H9 (cell line): ENCODE measurements at regions not wholly inside any gene's neighbourhood (a gene's known extent, or its start where the extent isn't known, plus 50 kb on each side); places are given as distances from the start of the nearest gene placed in this dataset.

Source experiments
- DNase-seq: peaks from one replicate; pipeline ENCODE4 v3.0.0-alpha.2; 2017
- H2AFZ ChIP-seq: one replicate; pipeline ENCODE4 v1.6.1; 2013; ENCODE audit warnings: mild to moderate bottlenecking, low read length, control low read depth, moderate library complexity
- H2AK5ac ChIP-seq: 2 replicates; pipeline ENCODE4 v1.6.1; 2013; ENCODE audit warnings: low read length, control low read depth, mixed read lengths; ENCODE audit not compliant: insufficient read length
- H2BK120ac ChIP-seq: one replicate; pipeline ENCODE4 v1.6.1; 2013; ENCODE audit warnings: low read depth, mild to moderate bottlenecking, low read length, control low read depth, inconsistent platforms; ENCODE audit not compliant: poor library complexity, severe bottlenecking
- H2BK12ac ChIP-seq: 2 replicates; pipeline ENCODE4 v1.6.1; 2013; ENCODE audit warnings: low read length, control low read depth, mixed read lengths, low read depth; ENCODE audit not compliant: insufficient read length
- H2BK15ac ChIP-seq: 2 replicates; pipeline ENCODE4 v1.6.1; 2013; ENCODE audit warnings: low read depth, low read length, control low read depth
- H2BK20ac ChIP-seq: one replicate; pipeline ENCODE4 v1.6.1; 2013; ENCODE audit warnings: low read depth, mild to moderate bottlenecking, low read length, control low read depth, inconsistent platforms; ENCODE audit not compliant: poor library complexity, severe bottlenecking
- H2BK5ac ChIP-seq: 2 replicates; pipeline ENCODE4 v1.6.1; 2013; ENCODE audit warnings: low read length, control low read depth, mixed read lengths; ENCODE audit not compliant: insufficient read length
- H3K14ac ChIP-seq: 2 replicates; pipeline ENCODE4 v1.6.1; 2013; ENCODE audit warnings: low read length, control low read depth; ENCODE audit not compliant: insufficient read depth
- H3K18ac ChIP-seq: 2 replicates; pipeline ENCODE4 v1.6.1; 2013; ENCODE audit warnings: low read depth, mild to moderate bottlenecking, mixed read lengths, low read length, control low read depth; ENCODE audit not compliant: insufficient read length
- H3K23ac ChIP-seq: 2 replicates; pipeline ENCODE4 v1.6.1; 2013; ENCODE audit warnings: low read length, control low read depth, mixed read lengths, low read depth; ENCODE audit not compliant: insufficient read length
- H3K23me2 ChIP-seq: 2 replicates; pipeline ENCODE4 v1.6.1; 2013; ENCODE audit warnings: low read depth, mild to moderate bottlenecking, mixed read lengths, low read length, control low read depth; ENCODE audit not compliant: insufficient read length, poor library complexity, severe bottlenecking
- H3K27ac ChIP-seq: 2 replicates; pipeline ENCODE4 v1.5.1; 2013; ENCODE audit warnings: low read length, control low read depth, mixed read lengths, low read depth; ENCODE audit not compliant: insufficient read length
- H3K27me3 ChIP-seq: 2 replicates; pipeline ENCODE4 v1.6.1; 2013; ENCODE audit warnings: low read length, control low read depth, inconsistent platforms; ENCODE audit not compliant: insufficient read depth
- H3K4ac ChIP-seq: 2 replicates; pipeline ENCODE4 v1.6.1; 2013; ENCODE audit warnings: low read depth, mild to moderate bottlenecking, control low read depth, inconsistent platforms, low read length, moderate library complexity
- H3K4me1 ChIP-seq: 2 replicates; pipeline ENCODE4 v1.6.1; 2013; ENCODE audit warnings: low read length, control low read depth, inconsistent platforms; ENCODE audit not compliant: insufficient read depth
- H3K4me2 ChIP-seq: 2 replicates; pipeline ENCODE4 v1.6.1; 2013; ENCODE audit warnings: low read length, control low read depth, mixed read lengths; ENCODE audit not compliant: insufficient read length, insufficient read depth
- H3K56ac ChIP-seq: 2 replicates; pipeline ENCODE4 v1.6.1; 2013; ENCODE audit warnings: low read depth, mild to moderate bottlenecking, mixed read lengths, low read length, control low read depth; ENCODE audit not compliant: insufficient read length
- H3K79me1 ChIP-seq: 2 replicates; pipeline ENCODE4 v1.6.1; 2013; ENCODE audit warnings: low read depth, mild to moderate bottlenecking, moderate library complexity, low read length, control low read depth, inconsistent platforms; ENCODE audit not compliant: insufficient read depth, poor library complexity, severe bottlenecking
- H3K79me2 ChIP-seq: 2 replicates; pipeline ENCODE4 v1.6.1; 2013; ENCODE audit warnings: low read length, control low read depth, inconsistent platforms; ENCODE audit not compliant: insufficient read depth
- H3K9ac ChIP-seq: 2 replicates; pipeline ENCODE4 v1.6.1; 2013; ENCODE audit warnings: low read length, control low read depth, mixed read lengths; ENCODE audit not compliant: insufficient read length; ENCODE audit errors: extremely low read depth
- H3K9me3 ChIP-seq: one replicate; pipeline ENCODE4 v1.6.1; 2013; ENCODE audit warnings: low read depth, low read length, inconsistent platforms; ENCODE audit not compliant: control insufficient read depth
- H3T11ph ChIP-seq: one replicate; pipeline ENCODE4 v1.6.1; 2013; ENCODE audit warnings: mild to moderate bottlenecking, low read length, control low read depth, inconsistent platforms
- H4K20me1 ChIP-seq: one replicate; pipeline ENCODE4 v1.6.1; 2013; ENCODE audit not compliant: control insufficient read depth, insufficient read length, insufficient read depth
- H4K5ac ChIP-seq: 2 replicates; pipeline ENCODE4 v1.6.1; 2013; ENCODE audit warnings: low read depth, mild to moderate bottlenecking, mixed read lengths, low read length, control low read depth; ENCODE audit not compliant: insufficient read length
- H4K8ac ChIP-seq: replicated peaks from 2 replicates; pipeline ENCODE4 v1.6.1; 2013; ENCODE audit warnings: low read length, control low read depth, mixed read lengths, low read depth; ENCODE audit not compliant: insufficient read length
- H4K91ac ChIP-seq: 2 replicates; pipeline ENCODE4 v1.6.1; 2013; ENCODE audit warnings: low read depth, mild to moderate bottlenecking, moderate library complexity, mixed read lengths, low read length, control low read depth; ENCODE audit not compliant: insufficient read length
- H3K27ac Mint-ChIP-seq, 3 experiments: 2 replicates in 2 of 3; 3 replicates in 1 of 3; pipeline ENCODE4 v1.8.0; 2020 to 2021; ENCODE audit warnings: mixed read lengths in 3 of 3, mild to moderate bottlenecking in 1 of 3, moderate library complexity in 1 of 3
- H3K27me3 Mint-ChIP-seq: 2 replicates; pipeline ENCODE4 v1.8.0; 2021; ENCODE audit warnings: low read depth, mild to moderate bottlenecking, moderate library complexity, mixed read lengths
- H3K36me3 Mint-ChIP-seq, 3 experiments: 2 replicates in 2 of 3; 3 replicates in 1 of 3; pipeline ENCODE4 v1.8.0; 2020 to 2021; ENCODE audit warnings: low read depth in 3 of 3, mixed read lengths in 3 of 3; ENCODE audit not compliant: insufficient read depth in 1 of 3
- H3K4me1 Mint-ChIP-seq, 2 experiments: 2 replicates each; pipeline ENCODE4 v1.8.0; 2020; ENCODE audit warnings: mixed read lengths in 2 of 2
- H3K4me3 Mint-ChIP-seq, 2 experiments: 2 replicates in 1 of 2; 3 replicates in 1 of 2; pipeline ENCODE4 v1.8.0; 2020 to 2021; ENCODE audit warnings: mild to moderate bottlenecking in 2 of 2, mixed read lengths in 2 of 2, moderate library complexity in 1 of 2
- H3K9me3 Mint-ChIP-seq, 2 experiments: 2 replicates in 1 of 2; 3 replicates in 1 of 2; pipeline ENCODE4 v1.8.0; 2020; ENCODE audit warnings: mild to moderate bottlenecking in 2 of 2, mixed read lengths in 2 of 2, moderate library complexity in 1 of 2
- WGBS: extraction: QIAGEN DNeasy Blood & Tissue Kit; methylation state at CpG from one replicate; pipeline ENCODE4 v1.1.7; 2013; ENCODE audit warnings: missing lambda C conversion rate, low lambda C conversion rate, mixed read lengths; ENCODE audit not compliant: insufficient read length; ENCODE audit errors: extremely low coverage; 5-methylcytosine and 5-hydroxymethylcytosine counted together
- TF ChIP-seq, protein P1 (sequence below): fragments of 200-600 bp; sonication (generic); conservative IDR thresholded peaks from 3 replicates; pipeline ENCODE4 v1.8.0; 2021; ENCODE audit warnings: antibody characterized with exemption, mild to moderate bottlenecking

DNA sequence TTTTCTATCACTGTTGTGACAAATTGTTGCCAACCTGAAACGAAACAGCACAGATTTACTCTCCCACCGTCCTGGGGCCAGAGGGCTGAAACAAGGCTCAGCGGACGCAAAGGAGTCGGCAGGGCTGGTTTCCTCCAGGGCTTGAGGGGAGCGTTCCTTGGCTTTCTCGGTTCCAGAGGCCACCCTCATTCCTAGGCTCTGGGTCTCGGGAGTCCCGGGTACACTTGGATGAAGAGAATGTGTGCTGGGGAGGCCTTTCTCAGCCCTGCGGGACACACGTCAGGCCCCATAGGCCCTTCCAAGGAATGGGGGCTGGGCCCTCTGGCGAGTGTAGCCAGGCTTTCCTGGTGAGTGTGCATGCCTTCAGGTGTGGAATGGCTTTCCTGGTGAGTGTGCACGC is 287.3 kb upstream of the HS6ST1 start:
- H4K20me1 ChIP-seq: peaks cover 6% of the 10 kb centered on the region
- no peaks in the 10 kb centered on the region; the same call in 1 of the 2 replicates for H3K79me2 ChIP-seq
- no peak overlapping the region for H3K14ac ChIP-seq
- Mint-ChIP-seq H3K4me1 (peaks cover 0 to 9% of the 10 kb centered on the region in 2 experiments; a peak in 2 of 4 replicates), H3K36me3 (no peaks in the 10 kb centered on the region), H3K27me3 (no peaks in the 10 kb centered on the region; the same call in none of the 2 replicates), H3K27ac (no peak overlapping the region), H3K4me3 (no peak overlapping the region), H3K9me3 (no peaks in the 10 kb centered on the region; a peak in 3 of 5 replicates)
- WGBS: no CpG with 5 or more reads among the region's 13 CpGs
- TF ChIP-seq, protein P1, sequence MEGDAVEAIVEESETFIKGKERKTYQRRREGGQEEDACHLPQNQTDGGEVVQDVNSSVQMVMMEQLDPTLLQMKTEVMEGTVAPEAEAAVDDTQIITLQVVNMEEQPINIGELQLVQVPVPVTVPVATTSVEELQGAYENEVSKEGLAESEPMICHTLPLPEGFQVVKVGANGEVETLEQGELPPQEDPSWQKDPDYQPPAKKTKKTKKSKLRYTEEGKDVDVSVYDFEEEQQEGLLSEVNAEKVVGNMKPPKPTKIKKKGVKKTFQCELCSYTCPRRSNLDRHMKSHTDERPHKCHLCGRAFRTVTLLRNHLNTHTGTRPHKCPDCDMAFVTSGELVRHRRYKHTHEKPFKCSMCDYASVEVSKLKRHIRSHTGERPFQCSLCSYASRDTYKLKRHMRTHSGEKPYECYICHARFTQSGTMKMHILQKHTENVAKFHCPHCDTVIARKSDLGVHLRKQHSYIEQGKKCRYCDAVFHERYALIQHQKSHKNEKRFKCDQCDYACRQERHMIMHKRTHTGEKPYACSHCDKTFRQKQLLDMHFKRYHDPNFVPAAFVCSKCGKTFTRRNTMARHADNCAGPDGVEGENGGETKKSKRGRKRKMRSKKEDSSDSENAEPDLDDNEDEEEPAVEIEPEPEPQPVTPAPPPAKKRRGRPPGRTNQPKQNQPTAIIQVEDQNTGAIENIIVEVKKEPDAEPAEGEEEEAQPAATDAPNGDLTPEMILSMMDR: no peak
- no peak overlapping the region for H3K23ac ChIP-seq
- H2BK12ac ChIP-seq: no peak overlapping the region
- H3K79me1 ChIP-seq: no peaks in the 10 kb centered on the region
- H3K9ac ChIP-seq: no peak overlapping the region
- no peak overlapping the region for H2BK20ac ChIP-seq
- no peaks in the 10 kb centered on the region for H3K27me3 ChIP-seq
- no peak overlapping the region for H4K8ac ChIP-seq
- no peaks in the 10 kb centered on the region for H3K23me2 ChIP-seq
- no peak overlapping the region for H2AFZ ChIP-seq
- H4K5ac ChIP-seq: no peak overlapping the region
- H3K4me1 ChIP-seq: no peaks in the 10 kb centered on the region
- H3K4me2 ChIP-seq: no peak overlapping the region
- no peak overlapping the region for H2BK120ac ChIP-seq
- no peak overlapping the region for H3K4ac ChIP-seq
- no peak for DNase-seq
- no peak overlapping the region for H2BK5ac ChIP-seq
- no peak overlapping the region for H3K27ac ChIP-seq
- H3K18ac ChIP-seq: no peak overlapping the region
- no peaks in the 10 kb centered on the region for H3K9me3 ChIP-seq
- no peak overlapping the region for H3K56ac ChIP-seq
- no peak overlapping the region for H2BK15ac ChIP-seq
- no peak overlapping the region for H4K91ac ChIP-seq
- H3T11ph ChIP-seq: no peak overlapping the region
- no peak overlapping the region for H2AK5ac ChIP-seq
